ENCODE measurements at regions not wholly inside any gene's neighbourhood (a gene's known extent, or its start where the extent isn't known, plus 50 kb on each side); places are given as distances from the start of the nearest gene placed in this dataset.

DNA sequence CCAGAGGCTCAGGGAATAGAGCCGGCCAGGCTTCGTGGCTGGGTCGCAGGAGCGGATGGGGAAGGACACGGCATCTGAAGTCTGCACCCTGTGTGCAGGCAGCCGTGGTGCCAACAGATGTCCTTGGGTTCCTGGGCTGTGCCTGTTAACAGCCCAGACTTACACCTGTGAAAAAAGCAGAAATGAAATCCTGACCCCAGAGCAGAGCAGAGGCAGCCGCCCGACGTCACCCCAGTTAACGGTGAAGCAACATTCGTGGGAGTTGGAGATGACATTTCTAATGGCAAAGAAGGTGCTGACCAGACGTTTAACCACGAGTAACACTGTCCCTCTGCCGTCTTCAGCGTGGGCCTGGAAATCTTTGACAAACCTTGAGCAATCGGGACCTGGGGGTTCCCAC is 200.3 kb upstream of the DIO3 start:
- TF ChIP-seq, protein P1, sequence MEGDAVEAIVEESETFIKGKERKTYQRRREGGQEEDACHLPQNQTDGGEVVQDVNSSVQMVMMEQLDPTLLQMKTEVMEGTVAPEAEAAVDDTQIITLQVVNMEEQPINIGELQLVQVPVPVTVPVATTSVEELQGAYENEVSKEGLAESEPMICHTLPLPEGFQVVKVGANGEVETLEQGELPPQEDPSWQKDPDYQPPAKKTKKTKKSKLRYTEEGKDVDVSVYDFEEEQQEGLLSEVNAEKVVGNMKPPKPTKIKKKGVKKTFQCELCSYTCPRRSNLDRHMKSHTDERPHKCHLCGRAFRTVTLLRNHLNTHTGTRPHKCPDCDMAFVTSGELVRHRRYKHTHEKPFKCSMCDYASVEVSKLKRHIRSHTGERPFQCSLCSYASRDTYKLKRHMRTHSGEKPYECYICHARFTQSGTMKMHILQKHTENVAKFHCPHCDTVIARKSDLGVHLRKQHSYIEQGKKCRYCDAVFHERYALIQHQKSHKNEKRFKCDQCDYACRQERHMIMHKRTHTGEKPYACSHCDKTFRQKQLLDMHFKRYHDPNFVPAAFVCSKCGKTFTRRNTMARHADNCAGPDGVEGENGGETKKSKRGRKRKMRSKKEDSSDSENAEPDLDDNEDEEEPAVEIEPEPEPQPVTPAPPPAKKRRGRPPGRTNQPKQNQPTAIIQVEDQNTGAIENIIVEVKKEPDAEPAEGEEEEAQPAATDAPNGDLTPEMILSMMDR (conservative IDR thresholded peaks at IDR 0.05; ENCODE audit: low read depth in 2 of 2) = no peak
- no peak for TF ChIP-seq POLR2AphosphoS5 (IDR thresholded peaks at IDR 0.05; ENCODE audit: low read depth)
- no peak for TF ChIP-seq EZH2 (IDR thresholded peaks at IDR 0.05; ENCODE audit: low read depth, unreplicated experiment)
- TF ChIP-seq REST (IDR thresholded peaks at IDR 0.05; ENCODE audit: unreplicated experiment) = no peak
- TF ChIP-seq ZNF331 (CRISPR knock-in tag; IDR thresholded peaks at IDR 0.05; ENCODE audit: low read depth) = no peak
- TF ChIP-seq CREB1 (CRISPR knock-in tag; IDR thresholded peaks at IDR 0.05; ENCODE audit: low read depth) = no peak
